DND-41 (cell line): ENCODE measurements at regions not wholly inside any gene's neighbourhood (a gene's known extent, or its start where the extent isn't known, plus 50 kb on each side); places are given as distances from the start of the nearest gene placed in this dataset.

ENCODE experiments used
- EZH2 ChIP-seq: IDR thresholded peaks from 3 replicates; pipeline ENCODE4 v1.6.1; 2012; ENCODE audit warnings: borderline replicate concordance, low read depth, mild to moderate bottlenecking, moderate library complexity, low read length, inconsistent platforms; ENCODE audit not compliant: severe bottlenecking
- TF ChIP-seq, protein P1 (sequence below): IDR thresholded peaks from 2 replicates; pipeline ENCODE4 v1.5.1; 2012; ENCODE audit warnings: borderline replicate concordance, low read length, moderate library complexity, mild to moderate bottlenecking; ENCODE audit not compliant: poor library complexity, severe bottlenecking; ENCODE audit errors: extremely low read depth

GRCh38 chr15:92224843-92225242, 168.8 kb upstream of the ST8SIA2 start:
- TF ChIP-seq, protein P1, sequence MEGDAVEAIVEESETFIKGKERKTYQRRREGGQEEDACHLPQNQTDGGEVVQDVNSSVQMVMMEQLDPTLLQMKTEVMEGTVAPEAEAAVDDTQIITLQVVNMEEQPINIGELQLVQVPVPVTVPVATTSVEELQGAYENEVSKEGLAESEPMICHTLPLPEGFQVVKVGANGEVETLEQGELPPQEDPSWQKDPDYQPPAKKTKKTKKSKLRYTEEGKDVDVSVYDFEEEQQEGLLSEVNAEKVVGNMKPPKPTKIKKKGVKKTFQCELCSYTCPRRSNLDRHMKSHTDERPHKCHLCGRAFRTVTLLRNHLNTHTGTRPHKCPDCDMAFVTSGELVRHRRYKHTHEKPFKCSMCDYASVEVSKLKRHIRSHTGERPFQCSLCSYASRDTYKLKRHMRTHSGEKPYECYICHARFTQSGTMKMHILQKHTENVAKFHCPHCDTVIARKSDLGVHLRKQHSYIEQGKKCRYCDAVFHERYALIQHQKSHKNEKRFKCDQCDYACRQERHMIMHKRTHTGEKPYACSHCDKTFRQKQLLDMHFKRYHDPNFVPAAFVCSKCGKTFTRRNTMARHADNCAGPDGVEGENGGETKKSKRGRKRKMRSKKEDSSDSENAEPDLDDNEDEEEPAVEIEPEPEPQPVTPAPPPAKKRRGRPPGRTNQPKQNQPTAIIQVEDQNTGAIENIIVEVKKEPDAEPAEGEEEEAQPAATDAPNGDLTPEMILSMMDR, result no peak
- no peak for TF ChIP-seq EZH2
